K562 (cell line): ENCODE measurements at regions not wholly inside any gene's neighbourhood (a gene's known extent, or its start where the extent isn't known, plus 50 kb on each side); places are given as distances from the start of the nearest gene placed in this dataset.

Experiments used
- ATAC-seq: fragments of 200-7000 bp; cut with Tn5 transposase; 3 replicates; pipeline ENCODE4 v1.9.1; 2020; ENCODE audit warnings: moderate library complexity
- BruUV-seq: library from RNA; stranded (reverse); fragments of 400-500 nt; replicated peaks from 2 replicates; lab custom pipeline; 2021; lab: Mats Ljungman, UMichigan
- CTCF ChIA-PET: fragments of 300-600 bp; formaldehyde crosslinking; extraction: SDS; loops from one replicate; lab custom pipeline; 2021; ENCODE audit warnings: low intra/inter-chr PET ratio; lab: Yijun Ruan, JAX
- POLR2A ChIA-PET: fragments of 300-600, 350-650 bp; sonication (Branson Sonifier 250); formaldehyde crosslinking; extraction: SDS; loops from one replicate; lab custom pipeline; 2021; ENCODE audit warnings: antibody characterized with exemption, inconsistent platforms; lab: Yijun Ruan, JAX
- DNase-seq, 4 experiments: peaks; one replicate each; pipeline versions ENCODE4 v3.0.0 to v3.0.0-alpha.2; 2011 to 2018; ENCODE audit warnings: low spot score in 3 of 4, mixed read lengths in 3 of 4; ENCODE audit errors: extremely low read depth in 1 of 4
- FAIRE-seq: peaks from 2 replicates; lab custom pipeline; 2011; peaks lifted over from hg19 to GRCh38; lab: Jason Lieb, UNC
- H2AFZ ChIP-seq: 2 replicates; pipeline ENCODE4 v1.6.0; 2011; ENCODE audit warnings: low read depth, low read length, control low read depth, inconsistent platforms
- H3K27ac ChIP-seq: fragments of 200-600 bp; 3 replicates; pipeline ENCODE4 v1.8.0; 2011; ENCODE audit warnings: low read depth, mild to moderate bottlenecking, control low read depth, inconsistent platforms, low read length, moderate library complexity, mixed read lengths; ENCODE audit errors: extremely low read depth
- H3K27me3 ChIP-seq, 2 experiments: fragments of 300-600 bp in 1 of 2; 2 replicates in 1 of 2; 3 replicates in 1 of 2; pipeline versions ENCODE4 v1.6.0 to v1.8.0; 2011; ENCODE audit warnings: inconsistent platforms in 2 of 2, low read length in 2 of 2, mild to moderate bottlenecking in 1 of 2, mixed read lengths in 1 of 2, moderate library complexity in 1 of 2; ENCODE audit not compliant: control insufficient read depth in 2 of 2, insufficient read depth in 2 of 2
- H3K36me3 ChIP-seq: fragments of 300-600 bp; 3 replicates; pipeline ENCODE4 v1.8.0; 2011; ENCODE audit warnings: mild to moderate bottlenecking, low read length, inconsistent platforms; ENCODE audit not compliant: control insufficient read depth, insufficient read depth
- H3K4me1 ChIP-seq, 2 experiments: fragments of 200-600 bp in 1 of 2; replicated peaks in 1 of 2; 2 replicates in 1 of 2; 3 replicates in 1 of 2; pipeline versions ENCODE4 v1.5.1 to v1.8.0; 2011; ENCODE audit warnings: inconsistent platforms in 2 of 2, low read length in 2 of 2, mild to moderate bottlenecking in 1 of 2, mixed read lengths in 1 of 2, moderate library complexity in 1 of 2; ENCODE audit not compliant: control insufficient read depth in 2 of 2, insufficient read depth in 2 of 2
- H3K4me2 ChIP-seq: 2 replicates; pipeline ENCODE4 v1.6.1; 2011; ENCODE audit warnings: low read length, control low read depth, inconsistent platforms, mixed read lengths; ENCODE audit not compliant: insufficient read depth
- H3K4me3 ChIP-seq: fragments of 200-600 bp; sonication (generic), shearing (Covaris generic); 2 replicates; pipeline ENCODE4 v1.5.1; 2016; ENCODE audit warnings: control low read depth, inconsistent platforms
- H3K79me2 ChIP-seq: fragments of 200-600 bp; 3 replicates; pipeline ENCODE4 v1.8.0; 2011; ENCODE audit warnings: low read length, inconsistent platforms; ENCODE audit not compliant: control insufficient read depth, insufficient read depth
- H3K9ac ChIP-seq, 2 experiments: 2 replicates each; pipeline versions ENCODE4 v1.6.0 to v1.6.1; 2011; ENCODE audit warnings: low read depth in 2 of 2, low read length in 2 of 2, control low read depth in 1 of 2, inconsistent platforms in 1 of 2, mild to moderate bottlenecking in 1 of 2, mixed read lengths in 1 of 2; ENCODE audit not compliant: insufficient read depth in 1 of 2
- H3K9me1 ChIP-seq: one replicate; pipeline ENCODE4 v1.6.0; 2011; ENCODE audit warnings: inconsistent platforms, mild to moderate bottlenecking, low read length, moderate library complexity; ENCODE audit not compliant: control insufficient read depth, insufficient read depth
- H3K9me3 ChIP-seq: replicated peaks from 2 replicates; pipeline ENCODE4 v1.5.1; 2011; ENCODE audit warnings: low read depth, low read length, inconsistent platforms; ENCODE audit not compliant: control insufficient read depth, insufficient read depth
- H4K20me1 ChIP-seq: replicated peaks from 2 replicates; pipeline ENCODE4 v1.6.1; 2011; ENCODE audit warnings: low read length, inconsistent platforms, mixed read lengths; ENCODE audit not compliant: control insufficient read depth, insufficient read depth
- EP300 ChIP-seq: IDR thresholded peaks from 2 replicates; pipeline ENCODE4 v1.6.1; 2012; ENCODE audit warnings: low read length, improper control_type of control experiment
- HBP1 ChIP-seq: fragments of 450-650 bp; formaldehyde crosslinking; IDR thresholded peaks from 2 replicates; pipeline ENCODE4 v1.4.0; 2022; ENCODE audit warnings: missing genetic modification characterization
- HDAC6 ChIP-seq: IDR thresholded peaks from 2 replicates; pipeline ENCODE4 v1.6.1; 2012; ENCODE audit warnings: low read depth, mild to moderate bottlenecking, control low read depth, inconsistent platforms, low read length, moderate library complexity
- MYC ChIP-seq, 2 experiments: fragments of 250-450 bp in 1 of 2; sonication (Bioruptor Pico) in 1 of 2; IDR thresholded peaks; 2 replicates each; pipeline versions ENCODE4 v1.5.1 to v1.6.1; 2012 to 2021; ENCODE audit warnings: low read depth in 2 of 2, borderline replicate concordance in 1 of 2, improper control_type of control experiment in 1 of 2, low read length in 1 of 2, mild to moderate bottlenecking in 1 of 2, moderate library complexity in 1 of 2
- MYNN ChIP-seq, 2 experiments: sonication (generic); formaldehyde crosslinking in 1 of 2; IDR thresholded peaks; 2 replicates each; pipeline versions ENCODE4 v1.5.0 to v1.6.1; 2016 to 2020; ENCODE audit warnings: antibody characterized with exemption in 1 of 2, missing genetic modification reagents in 1 of 2
- NELFE ChIP-seq: IDR thresholded peaks from 2 replicates; pipeline ENCODE4 v1.6.1; 2011; ENCODE audit warnings: mild to moderate bottlenecking; ENCODE audit not compliant: insufficient read depth, insufficient read length
- PML ChIP-seq: IDR thresholded peaks from 2 replicates; pipeline ENCODE4 v1.6.1; 2012; ENCODE audit warnings: low read length, inconsistent platforms
- POLR2B ChIP-seq: fragments of 450-650 bp; IDR thresholded peaks from 2 replicates; pipeline ENCODE4 v1.6.1; 2018; ENCODE audit warnings: low read depth; ENCODE audit not compliant: partially characterized antibody
- RFX7 ChIP-seq: fragments of 250-450 bp; sonication (Bioruptor Pico); IDR thresholded peaks from 2 replicates; pipeline ENCODE4 v1.5.1; 2021; ENCODE audit warnings: mild to moderate bottlenecking
- SETDB1 ChIP-seq: IDR thresholded peaks from one replicate; pipeline ENCODE4 v1.6.1; 2012; ENCODE audit warnings: low read length, control low read depth, inconsistent platforms
- TAF7 ChIP-seq: fragments of 450-650 bp; IDR thresholded peaks from 2 replicates; pipeline ENCODE4 v1.6.1; 2016; ENCODE audit warnings: missing genetic modification characterization, missing compliant biosample characterization
- TFAP4 ChIP-seq: sonication (generic); formaldehyde crosslinking; IDR thresholded peaks from 2 replicates; pipeline ENCODE4 v1.8.0; 2022; ENCODE audit warnings: missing genetic modification reagents, mild to moderate bottlenecking, moderate library complexity, borderline replicate concordance
- ZBTB1 ChIP-seq: sonication (generic); formaldehyde crosslinking; IDR thresholded peaks from 2 replicates; pipeline ENCODE4 v1.8.1; 2023; ENCODE audit warnings: missing genetic modification reagents, low read depth, mild to moderate bottlenecking, borderline replicate concordance
- ZNF165 ChIP-seq: fragments of 250-450 bp; sonication (Bioruptor Pico); IDR thresholded peaks from 2 replicates; pipeline ENCODE4 v1.4.0; 2020; ENCODE audit warnings: borderline replicate concordance
- ZNF431 ChIP-seq: sonication (generic); formaldehyde crosslinking; IDR thresholded peaks from 2 replicates; pipeline ENCODE4 v1.8.0; 2022; ENCODE audit warnings: mild to moderate bottlenecking, missing genetic modification reagents
- ZNF830 ChIP-seq: fragments of 250-450 bp; sonication (Bioruptor Pico); IDR thresholded peaks from 2 replicates; pipeline ENCODE4 v1.5.0; 2021; ENCODE audit warnings: mild to moderate bottlenecking
- ZSCAN29 ChIP-seq: fragments of 450-650 bp; IDR thresholded peaks from 2 replicates; pipeline ENCODE4 v1.6.1; 2017
- WGBS: fragments of 100-300 bp; shearing (Covaris generic); methylation state at CpG from one replicate; pipeline ENCODE4 v1.1.6; 2016; ENCODE audit warnings: low coverage, mixed read lengths; ENCODE audit not compliant: insufficient coverage; ENCODE audit errors: missing lambda C conversion rate; 5-methylcytosine and 5-hydroxymethylcytosine counted together
- in situ Hi-C: fragments of 300-500 bp; cut with MboI; formaldehyde crosslinking; loops from 4 replicates; pipeline ENCODE4 v1.15.0; 2018; ENCODE audit warnings: inconsistent platforms, mixed read lengths
- intact Hi-C: fragments of 100-400 bp; cut with micrococcal nuclease; formaldehyde crosslinking; loops from 2 replicates; pipeline ENCODE4 v1.14.2; 2022
- TF ChIP-seq, protein P1 (sequence below): fragments of 250-450 bp; sonication (Bioruptor Pico); IDR thresholded peaks from 2 replicates; pipeline ENCODE4 v1.5.0; 2021
- TF ChIP-seq, protein P2 (sequence below): fragments of 250-450 bp; sonication (Bioruptor Pico); IDR thresholded peaks from 2 replicates; pipeline ENCODE4 v1.9.0; 2021; ENCODE audit warnings: mild to moderate bottlenecking
- TF ChIP-seq, protein P3 (sequence below): fragments of 450-650 bp; IDR thresholded peaks from one replicate; pipeline ENCODE4 v1.6.1; 2018; ENCODE audit warnings: mild to moderate bottlenecking, moderate library complexity; ENCODE audit not compliant: partially characterized antibody

GRCh38 chr10:124324451-124324850, 94.3 kb downstream of the OAT start:
- WGBS: 0% methylated on average over 4 of the region's 6 CpGs
- BruUV-seq: no TSS peak
- in situ Hi-C loops (no loop called here), intact Hi-C loops (no loop called here)
- Histone ChIP-seq H2AFZ (no peak overlapping the region), H3K36me3 (no peaks in the 10 kb centered on the region), H3K9me3 (no peaks in the 10 kb centered on the region)
- TF ChIP-seq MYNN (IDR thresholded peaks at IDR 0.05) (no peak), MYNN (CRISPR knock-in tag; IDR thresholded peaks at IDR 0.05) (no peak), ZNF165 (no peak), ZSCAN29 (no peak), HBP1 (no peak), RFX7 (CRISPR knock-in tag) (no peak), TAF7 (tag) (no peak), NELFE (no peak), ZNF431 (CRISPR knock-in tag) (no peak), ZBTB1 (CRISPR knock-in tag) (no peak), TFAP4 (CRISPR knock-in tag) (no peak), HDAC6 (no peak), EP300 (no peak), POLR2B (no peak), ZNF830 (CRISPR knock-in tag) (no peak), SETDB1 (no peak), MYC (IDR thresholded peaks at IDR 0.05; ENCODE audit: low read depth, low read length) (no peak), MYC (CRISPR knock-in tag; IDR thresholded peaks at IDR 0.05; ENCODE audit: borderline replicate concordance, low read depth) (no peak), PML (no peak)
- TF ChIP-seq, protein P1, sequence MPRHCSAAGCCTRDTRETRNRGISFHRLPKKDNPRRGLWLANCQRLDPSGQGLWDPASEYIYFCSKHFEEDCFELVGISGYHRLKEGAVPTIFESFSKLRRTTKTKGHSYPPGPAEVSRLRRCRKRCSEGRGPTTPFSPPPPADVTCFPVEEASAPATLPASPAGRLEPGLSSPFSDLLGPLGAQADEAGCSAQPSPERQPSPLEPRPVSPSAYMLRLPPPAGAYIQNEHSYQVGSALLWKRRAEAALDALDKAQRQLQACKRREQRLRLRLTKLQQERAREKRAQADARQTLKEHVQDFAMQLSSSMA: no peak
- TF ChIP-seq, protein P2, sequence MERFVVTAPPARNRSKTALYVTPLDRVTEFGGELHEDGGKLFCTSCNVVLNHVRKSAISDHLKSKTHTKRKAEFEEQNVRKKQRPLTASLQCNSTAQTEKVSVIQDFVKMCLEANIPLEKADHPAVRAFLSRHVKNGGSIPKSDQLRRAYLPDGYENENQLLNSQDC: no peak
- TF ChIP-seq, protein P3, sequence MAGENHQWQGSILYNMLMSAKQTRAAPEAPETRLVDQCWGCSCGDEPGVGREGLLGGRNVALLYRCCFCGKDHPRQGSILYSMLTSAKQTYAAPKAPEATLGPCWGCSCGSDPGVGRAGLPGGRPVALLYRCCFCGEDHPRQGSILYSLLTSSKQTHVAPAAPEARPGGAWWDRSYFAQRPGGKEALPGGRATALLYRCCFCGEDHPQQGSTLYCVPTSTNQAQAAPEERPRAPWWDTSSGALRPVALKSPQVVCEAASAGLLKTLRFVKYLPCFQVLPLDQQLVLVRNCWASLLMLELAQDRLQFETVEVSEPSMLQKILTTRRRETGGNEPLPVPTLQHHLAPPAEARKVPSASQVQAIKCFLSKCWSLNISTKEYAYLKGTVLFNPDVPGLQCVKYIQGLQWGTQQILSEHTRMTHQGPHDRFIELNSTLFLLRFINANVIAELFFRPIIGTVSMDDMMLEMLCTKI: no peak
- TF ChIP-seq, all 486 proteins: peak for 0
- Histone ChIP-seq H3K9me1 (no peaks in the 10 kb centered on the region), H3K4me1 (no peaks in the 10 kb centered on the region), H4K20me1 (0 out of 2 replicates have a peak, but pooled peaks cover 3% of the 10 kb centered on the region), H3K79me2 (no peaks in the 10 kb centered on the region), H3K27ac (no peak overlapping the region), H3K4me3 (no peak overlapping the region), H3K27me3 (peaks cover 0 to 23% of the 10 kb centered on the region in 2 experiments; a peak in 2 of 5 replicates), H3K4me2 (no peak overlapping the region), H3K9ac (no peak overlapping the region)
- CTCF ChIA-PET: no interaction called here
- ATAC-seq (no peak), FAIRE-seq (no peak), DNase-seq (no peak)
- POLR2A ChIA-PET: interaction anchor here (0.6 kb wide), 1 partner anchor 587 kb away, joined by 4 read pairs; no protein-coding TSS in a partner anchor
